GM18520 (cell line): ENCODE measurements at regions not wholly inside any gene's neighbourhood (a gene's known extent, or its start where the extent isn't known, plus 50 kb on each side); places are given as distances from the start of the nearest gene placed in this dataset.

ENCODE experiments used
- ATAC-seq: cut with Tn5 transposase; IDR thresholded peaks from one replicate; pipeline ENCODE4 v1.9.1; 2021; ENCODE audit not compliant: unreplicated experiment

DNA sequence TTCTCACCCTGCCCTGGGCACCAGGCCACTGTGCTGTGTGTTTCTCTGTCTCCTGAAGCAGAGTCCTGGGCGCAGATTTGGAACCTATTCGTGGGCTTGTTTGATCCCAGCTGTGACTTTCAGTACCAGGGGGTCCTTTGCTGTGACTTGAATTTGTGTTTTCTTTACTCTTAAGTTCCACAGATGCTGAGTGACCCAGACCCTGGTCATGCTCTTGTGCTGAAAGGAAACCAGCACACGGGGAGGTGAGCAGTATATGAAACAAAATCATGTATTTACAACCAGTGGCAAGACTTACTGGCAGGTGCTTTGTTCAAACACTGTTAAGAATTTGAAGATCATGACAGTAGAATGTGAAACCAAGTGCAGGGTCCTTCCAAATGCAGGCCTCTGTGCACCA, 89.2 kb upstream of the PRSS58 start:
- no peak for ATAC-seq

- no peak for ATAC-seq
Observed at GRCh38 chr7:142345811-142346210, 88.0 kb upstream of the PRSS58 start.

- ATAC-seq, result no peak
Observed at GRCh38 chr7:142338633-142339501, 81.0 kb upstream of the PRSS58 start.

- ATAC-seq, result no peak
Observed at GRCh38 chr7:142337054-142338001, 79.5 kb upstream of the PRSS58 start.

- no peak for ATAC-seq
Observed at GRCh38 chr7:142334806-142335205, 76.9 kb upstream of the PRSS58 start.

DNA sequence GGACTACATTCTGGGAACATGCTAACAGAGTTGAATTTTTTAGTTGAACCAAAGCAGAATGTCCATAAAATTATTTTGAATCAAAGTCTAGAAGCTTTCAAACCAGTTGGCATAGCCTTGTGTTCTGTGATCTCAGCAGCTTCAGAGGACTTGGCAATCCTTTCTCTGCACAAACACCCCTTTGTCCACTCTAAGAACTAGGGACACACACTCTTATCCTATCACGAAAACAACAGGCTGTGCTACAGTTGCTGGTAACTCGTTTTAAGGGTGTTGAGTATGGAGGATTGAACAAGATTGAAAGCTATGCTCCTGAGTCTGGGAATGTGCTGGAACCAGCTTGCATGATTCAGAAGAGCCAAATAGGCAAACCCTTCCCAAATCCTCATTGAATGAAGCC, 76.4 kb upstream of the PRSS58 start:
- no peak for ATAC-seq

DNA sequence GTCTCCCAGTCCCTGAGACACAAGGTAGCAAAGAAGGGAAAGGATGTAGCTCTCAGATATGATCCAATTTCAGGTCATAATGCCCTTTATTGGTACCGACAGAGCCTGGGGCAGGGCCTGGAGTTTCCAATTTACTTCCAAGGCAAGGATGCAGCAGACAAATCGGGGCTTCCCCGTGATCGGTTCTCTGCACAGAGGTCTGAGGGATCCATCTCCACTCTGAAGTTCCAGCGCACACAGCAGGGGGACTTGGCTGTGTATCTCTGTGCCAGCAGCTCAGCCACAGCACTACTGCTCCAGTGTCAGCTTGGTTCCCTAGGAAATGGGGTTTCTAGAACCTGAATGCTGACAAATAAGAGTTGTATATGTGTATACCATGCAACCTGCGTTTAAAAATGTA, 74.6 kb upstream of the PRSS58 start:
- no peak for ATAC-seq

- ATAC-seq, result no peak
Observed at GRCh38 chr7:142331941-142332340, 74.1 kb upstream of the PRSS58 start.

- no peak for ATAC-seq
Observed at GRCh38 chr7:142329062-142329790, 71.4 kb upstream of the PRSS58 start.

DNA sequence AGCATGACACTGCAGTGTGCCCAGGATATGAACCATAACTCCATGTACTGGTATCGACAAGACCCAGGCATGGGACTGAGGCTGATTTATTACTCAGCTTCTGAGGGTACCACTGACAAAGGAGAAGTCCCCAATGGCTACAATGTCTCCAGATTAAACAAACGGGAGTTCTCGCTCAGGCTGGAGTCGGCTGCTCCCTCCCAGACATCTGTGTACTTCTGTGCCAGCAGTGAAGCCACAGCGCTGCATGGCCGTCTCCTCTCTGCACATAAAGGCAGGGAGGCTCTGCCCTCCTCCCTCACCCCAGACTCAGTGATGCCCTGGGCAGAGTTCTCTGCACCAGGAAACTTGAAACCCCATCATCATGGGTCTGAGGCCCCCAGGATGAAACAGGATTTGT, 70.7 kb upstream of the PRSS58 start:
- no peak for ATAC-seq

DNA sequence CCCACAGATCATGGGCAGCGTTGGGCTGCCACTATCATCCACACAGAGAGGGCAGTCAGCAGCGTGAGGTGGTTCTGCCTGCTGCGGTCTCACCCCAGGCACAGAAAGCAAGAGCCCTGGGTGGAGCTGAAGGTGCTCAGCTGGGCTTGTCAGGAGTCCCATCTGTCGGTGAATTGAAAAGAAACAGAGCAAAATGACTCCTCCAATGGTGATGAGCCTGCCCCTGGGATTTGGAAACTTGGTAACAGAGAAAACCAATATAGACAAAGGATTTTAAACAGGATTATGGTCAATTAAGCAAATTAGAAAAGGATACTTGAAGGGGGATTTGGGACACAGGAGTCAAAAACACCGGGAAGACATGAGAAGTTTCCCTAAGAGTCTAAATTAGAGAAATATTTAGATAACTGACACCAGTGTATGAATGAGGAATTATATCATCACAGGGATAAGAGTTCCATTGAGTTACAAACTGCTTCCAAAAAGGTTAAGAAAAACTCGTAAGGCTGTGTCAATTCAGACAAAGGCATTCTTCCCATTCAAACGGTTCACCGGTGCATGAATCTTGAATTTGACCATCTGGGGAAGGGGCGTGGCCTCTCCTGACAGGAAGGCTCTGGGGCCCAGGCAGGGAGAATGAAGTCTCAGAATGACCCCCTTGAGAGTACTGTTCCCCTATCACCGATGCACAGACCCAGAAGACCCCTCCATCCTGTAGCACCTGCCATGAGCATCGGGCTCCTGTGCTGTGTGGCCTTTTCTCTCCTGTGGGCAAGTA, 70.0 kb upstream of the PRSS58 start:
- ATAC-seq, result no peak

GRCh38 chr7:142323706-142324105, 65.8 kb upstream of the PRSS58 start:
- ATAC-seq, result no peak

GRCh38 chr7:142321391-142321790, 63.5 kb upstream of the PRSS58 start:
- no peak for ATAC-seq

DNA sequence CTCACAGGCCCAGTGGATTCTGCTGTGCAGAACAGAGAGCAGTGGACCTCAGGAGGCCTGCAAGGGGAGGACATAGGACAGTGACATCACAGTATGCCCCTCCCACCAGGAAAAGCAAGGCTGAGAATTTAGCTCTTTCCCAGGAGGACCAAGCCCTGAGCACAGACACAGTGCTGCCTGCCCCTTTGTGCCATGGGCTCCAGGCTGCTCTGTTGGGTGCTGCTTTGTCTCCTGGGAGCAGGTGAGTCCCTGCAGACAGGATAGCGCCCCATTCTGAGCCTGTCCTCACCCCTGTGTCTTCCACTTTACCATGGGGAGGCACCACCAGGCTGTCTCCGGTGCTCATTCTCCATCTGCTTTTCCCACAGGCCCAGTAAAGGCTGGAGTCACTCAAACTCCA, 63.0 kb upstream of the PRSS58 start:
- ATAC-seq, result no peak

DNA sequence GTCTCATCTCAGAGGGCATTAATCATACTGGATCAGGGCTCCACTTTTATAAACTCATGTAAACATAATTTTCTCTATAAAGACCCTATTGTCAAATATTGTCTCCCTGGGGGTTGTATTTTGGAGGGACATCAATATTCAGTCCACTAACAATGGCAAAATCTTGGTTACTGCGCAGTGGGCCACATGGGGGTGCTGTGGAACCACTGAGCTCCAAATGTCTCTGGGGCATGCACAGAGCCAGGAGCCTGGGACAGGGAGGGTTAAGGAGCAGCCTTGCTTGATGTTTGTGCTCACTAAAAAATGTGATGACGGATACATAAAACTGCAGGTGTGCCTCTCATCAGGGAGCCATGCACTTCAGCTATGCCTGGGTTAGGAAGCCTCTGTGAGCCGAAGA, 62.1 kb upstream of the PRSS58 start:
- ATAC-seq, result no peak

DNA sequence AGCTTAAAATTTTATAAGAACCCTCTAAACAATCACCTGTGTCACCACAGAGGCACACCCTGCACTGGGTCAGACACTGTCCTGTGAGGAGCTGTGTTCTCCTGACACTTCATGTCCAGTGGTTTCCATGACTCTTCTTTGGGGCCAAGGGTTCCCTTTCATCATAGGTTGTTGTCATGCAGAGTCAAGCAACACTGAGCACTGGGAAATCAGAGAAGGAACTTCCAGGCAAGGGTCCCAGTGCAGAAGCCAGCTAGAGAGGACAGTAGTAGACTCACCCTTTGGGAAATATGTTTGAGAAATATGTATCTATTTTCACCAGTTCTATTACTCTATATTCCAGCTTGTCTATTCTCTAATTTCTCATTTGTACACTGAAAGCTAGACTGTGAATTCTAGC, 56.4 kb upstream of the PRSS58 start:
- ATAC-seq, result no peak

DNA sequence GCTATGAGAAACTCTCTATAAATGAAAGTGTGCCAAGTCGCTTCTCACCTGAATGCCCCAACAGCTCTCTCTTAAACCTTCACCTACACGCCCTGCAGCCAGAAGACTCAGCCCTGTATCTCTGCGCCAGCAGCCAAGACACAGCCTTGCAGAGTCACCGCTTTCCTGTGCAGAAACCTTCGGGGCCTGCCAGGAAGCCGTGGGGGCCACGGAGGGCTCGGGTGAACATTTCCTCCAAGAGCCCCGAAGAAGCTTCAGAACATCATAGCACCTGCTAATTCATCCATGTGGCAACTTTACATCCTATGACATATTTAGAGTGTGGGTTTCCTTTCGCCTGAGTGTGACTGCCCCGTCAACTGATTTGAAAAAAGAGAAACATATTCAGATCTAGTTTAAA, 55.7 kb upstream of the PRSS58 start:
- no peak for ATAC-seq

DNA sequence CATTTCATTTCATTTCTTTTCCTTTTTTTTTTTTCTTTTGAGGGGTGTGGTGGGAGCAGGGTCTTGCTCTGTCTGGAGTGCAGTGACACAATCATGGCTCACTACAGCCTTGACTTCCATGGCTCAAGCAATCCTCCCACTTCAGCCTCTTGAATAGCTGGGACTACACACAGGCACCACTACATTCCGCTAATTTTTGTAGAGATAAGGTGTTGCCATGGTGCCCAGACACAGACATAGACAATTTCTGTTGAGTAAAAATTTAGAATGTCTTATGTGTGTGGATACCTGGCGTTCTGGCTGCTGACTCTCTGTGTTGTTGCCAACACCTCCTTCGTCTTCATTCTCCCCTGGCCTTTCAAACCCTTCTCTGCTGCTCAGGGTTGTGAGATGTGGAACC, 54.0 kb upstream of the PRSS58 start:
- ATAC-seq, result no peak

DNA sequence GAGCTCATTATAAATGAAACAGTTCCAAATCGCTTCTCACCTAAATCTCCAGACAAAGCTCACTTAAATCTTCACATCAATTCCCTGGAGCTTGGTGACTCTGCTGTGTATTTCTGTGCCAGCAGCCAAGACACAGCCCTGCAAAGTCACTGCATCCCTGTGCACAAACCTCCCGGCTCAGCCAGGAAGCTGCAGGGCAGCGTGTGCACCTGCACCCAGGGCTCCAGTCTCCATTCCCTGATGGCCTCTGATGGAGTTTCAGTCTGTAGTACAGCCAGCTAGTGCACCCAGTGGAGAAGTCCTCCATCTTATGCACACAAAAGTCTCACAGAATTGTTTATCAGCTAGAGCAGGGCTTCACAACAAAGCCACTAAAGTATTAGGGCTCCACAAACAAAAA, 51.1 kb upstream of the PRSS58 start:
- ATAC-seq, result no peak

- ATAC-seq, result no peak
Observed at GRCh38 chr7:142308326-142308725, 50.5 kb upstream of the PRSS58 start.
